OCI-LY3 (cell line): ENCODE measurements at regions not wholly inside any gene's neighbourhood (a gene's known extent, or its start where the extent isn't known, plus 50 kb on each side); places are given as distances from the start of the nearest gene placed in this dataset.

Experiments used
- H2AFZ ChIP-seq: fragments of 200-600, 300-600 bp; shearing (Covaris generic); 2 replicates; pipeline ENCODE4 v1.6.0; 2014; ENCODE audit warnings: antibody characterized with exemption, low read depth, low read length
- H3K27ac ChIP-seq: fragments of 200-600, 300-600 bp; sonication (generic); 2 replicates; pipeline ENCODE4 v1.5.1; 2014; ENCODE audit warnings: mild to moderate bottlenecking, low read length, moderate library complexity, mixed read lengths
- H3K27me3 ChIP-seq: fragments of 200-600, 300-600 bp; sonication (generic); 2 replicates; pipeline ENCODE4 v1.6.1; 2014; ENCODE audit warnings: low read depth, low read length, mixed read lengths
- H3K36me3 ChIP-seq: fragments of 200-600, 300-600 bp; sonication (generic); replicated peaks from 2 replicates; pipeline ENCODE3; 2014; ENCODE audit warnings: low read depth, low read length, mixed read lengths
- H3K4me1 ChIP-seq: fragments of 300-600, 200-600 bp; sonication (generic); 2 replicates; pipeline ENCODE4 v1.6.1; 2014; ENCODE audit warnings: low read length, mixed read lengths
- H3K4me2 ChIP-seq: fragments of 200-600, 300-600 bp; sonication (generic); 2 replicates; pipeline ENCODE4 v1.6.1; 2014; ENCODE audit warnings: low read length, mixed read lengths
- H3K4me3 ChIP-seq: fragments of 300-600, 200-600 bp; sonication (generic); 2 replicates; pipeline ENCODE4 v1.5.1; 2014; ENCODE audit warnings: antibody characterized with exemption, mild to moderate bottlenecking, low read length, moderate library complexity
- H3K79me2 ChIP-seq: fragments of 300-600, 200-600 bp; shearing (Covaris generic); 2 replicates; pipeline ENCODE4 v1.6.1; 2014; ENCODE audit warnings: mild to moderate bottlenecking, low read length, mixed read lengths
- H3K9ac ChIP-seq: fragments of 300-600, 200-600 bp; shearing (Covaris generic); 2 replicates; pipeline ENCODE4 v1.6.0; 2014; ENCODE audit warnings: mild to moderate bottlenecking, low read length, moderate library complexity
- H3K9me3 ChIP-seq: fragments of 200-600, 300-600 bp; shearing (Covaris generic); 2 replicates; pipeline ENCODE4 v1.6.1; 2014; ENCODE audit warnings: low read length, mixed read lengths; ENCODE audit not compliant: insufficient read depth
- H4K20me1 ChIP-seq: fragments of 200-600, 300-600 bp; sonication (generic); 2 replicates; pipeline ENCODE4 v1.6.1; 2016; ENCODE audit warnings: low read length, mixed read lengths; ENCODE audit not compliant: insufficient read depth
- CTCF ChIP-seq: fragments of 200-600, 300-600 bp; sonication (generic); IDR thresholded peaks from 2 replicates; pipeline ENCODE4 v1.5.1; 2014; ENCODE audit warnings: antibody characterized with exemption, low read length, low read depth
- EZH2phosphoT487 ChIP-seq: fragments of 200-600 bp; shearing (Covaris generic); IDR thresholded peaks from 2 replicates; pipeline ENCODE4 v1.6.1; 2018; ENCODE audit warnings: antibody characterized with exemption, mixed run types, low read depth

DNA sequence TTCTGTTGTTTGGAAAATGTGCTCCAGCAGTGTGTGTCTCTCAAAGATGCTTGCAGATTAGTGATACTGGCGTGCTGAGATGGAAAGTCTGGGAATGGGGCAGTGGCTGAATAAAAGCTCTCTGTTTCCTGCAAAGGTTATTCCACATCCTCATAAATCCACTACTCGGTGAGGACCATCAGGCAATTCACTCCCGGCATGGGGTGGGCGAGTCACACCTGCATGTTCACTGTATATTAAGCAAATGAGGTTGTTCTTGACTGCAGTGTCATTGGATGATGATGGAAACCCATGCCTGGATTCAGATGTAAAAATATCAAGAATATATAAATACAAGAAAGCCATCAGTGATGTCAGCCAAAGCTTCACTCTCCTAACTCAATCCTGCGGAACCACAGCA is 65.4 kb upstream of the DSCAM start:
- H3K79me2 ChIP-seq, result no peaks in the 10 kb centered on the region
- H3K4me2 ChIP-seq, result no peak overlapping the region
- TF ChIP-seq CTCF (no peak), EZH2phosphoT487 (no peak)
- no peaks in the 10 kb centered on the region for H3K27me3 ChIP-seq
- no peak overlapping the region for H3K9ac ChIP-seq
- no peak overlapping the region for H3K27ac ChIP-seq
- no peak overlapping the region for H3K4me3 ChIP-seq
- no peak overlapping the region for H2AFZ ChIP-seq
- H4K20me1 ChIP-seq, result no peaks in the 10 kb centered on the region
- no peaks in the 10 kb centered on the region for H3K4me1 ChIP-seq
- H3K36me3 ChIP-seq, result peaks cover 2% of the 10 kb centered on the region
- no peaks in the 10 kb centered on the region for H3K9me3 ChIP-seq

DNA sequence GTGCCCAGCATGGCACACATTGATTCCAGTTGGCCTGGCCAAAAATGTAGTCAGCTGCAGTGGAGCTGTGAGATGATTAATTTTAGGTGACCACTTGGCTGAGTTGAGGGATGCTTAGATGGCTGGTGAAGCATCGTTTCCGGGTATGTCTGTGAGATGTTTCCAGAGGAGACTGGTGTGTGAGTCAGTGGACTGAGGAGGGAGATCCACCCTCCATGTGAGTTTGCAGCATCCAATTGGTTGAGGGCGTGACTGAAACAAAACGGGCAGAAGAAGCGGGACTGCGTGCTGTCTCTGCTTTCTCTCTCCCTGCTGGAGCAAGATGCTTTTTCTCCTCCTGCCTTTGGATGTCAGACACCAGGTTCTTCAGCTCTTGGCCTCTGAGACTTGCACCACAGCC is 68.2 kb upstream of the DSCAM start:
- no peaks in the 10 kb centered on the region for H3K79me2 ChIP-seq

DNA sequence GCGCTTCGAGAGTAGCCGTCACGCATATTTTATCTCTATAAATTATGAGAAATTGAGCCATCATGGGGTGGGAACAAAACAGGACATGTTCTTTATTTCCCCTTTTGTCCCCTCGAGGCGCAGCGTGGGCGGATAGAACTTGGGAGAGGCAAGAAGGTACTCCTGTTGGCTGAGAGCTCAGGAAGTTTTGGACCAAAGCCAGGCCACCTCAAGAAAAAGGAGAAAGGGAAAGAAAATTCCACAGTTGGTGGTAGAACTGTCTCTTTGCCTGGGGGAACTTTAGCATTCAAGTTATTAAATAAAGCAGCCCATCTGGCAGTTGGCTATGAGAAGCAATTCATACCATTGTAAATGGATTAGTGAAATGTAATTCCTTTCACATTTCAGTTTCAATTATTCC is 76.4 kb upstream of the DSCAM start:
- Histone ChIP-seq H3K27ac (no peak overlapping the region), H2AFZ (no peak overlapping the region), H3K4me1 (no peaks in the 10 kb centered on the region), H3K27me3 (no peaks in the 10 kb centered on the region), H3K9ac (no peak overlapping the region), H3K4me2 (no peak overlapping the region), H4K20me1 (no peaks in the 10 kb centered on the region), H3K4me3 (no peak overlapping the region), H3K79me2 (no peaks in the 10 kb centered on the region), H3K36me3 (no peaks in the 10 kb centered on the region), H3K9me3 (no peaks in the 10 kb centered on the region)
- no peak for TF ChIP-seq CTCF
- no peak for TF ChIP-seq EZH2phosphoT487

More for the DNA sequence above, 68.2 kb upstream of the DSCAM start:
- H3K9ac ChIP-seq, result no peak overlapping the region
- H4K20me1 ChIP-seq, result no peaks in the 10 kb centered on the region
- no peaks in the 10 kb centered on the region for H3K9me3 ChIP-seq
- no peak overlapping the region for H2AFZ ChIP-seq
- no peak overlapping the region for H3K4me2 ChIP-seq
- H3K36me3 ChIP-seq, result no peaks in the 10 kb centered on the region
- no peak overlapping the region for H3K27ac ChIP-seq
- no peak overlapping the region for H3K4me3 ChIP-seq
- H3K4me1 ChIP-seq, result no peaks in the 10 kb centered on the region
- TF ChIP-seq CTCF (no peak), EZH2phosphoT487 (no peak)
- H3K27me3 ChIP-seq, result no peaks in the 10 kb centered on the region

DNA sequence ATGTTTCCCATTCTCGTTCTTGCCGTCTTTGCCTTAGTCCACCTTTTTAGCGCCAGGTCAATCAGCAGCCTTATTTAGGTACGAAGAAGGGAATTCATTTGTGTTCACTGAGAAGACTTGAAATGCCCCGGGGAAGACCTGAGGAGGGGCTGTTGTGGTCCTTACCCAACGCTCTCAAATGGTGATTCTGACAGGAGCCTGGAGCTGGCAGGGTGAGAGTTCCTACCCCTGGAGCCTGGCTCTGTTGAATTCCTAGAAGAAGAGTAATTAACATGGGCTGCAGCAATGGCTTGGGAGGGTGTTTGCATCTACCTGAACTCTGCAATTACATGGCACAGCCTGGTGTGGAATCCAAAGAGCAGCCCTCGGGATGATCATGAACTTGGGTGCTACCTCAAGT is 76.9 kb upstream of the DSCAM start:
- Histone ChIP-seq H3K79me2 (no peaks in the 10 kb centered on the region), H3K4me3 (no peak overlapping the region), H3K27me3 (no peaks in the 10 kb centered on the region), H2AFZ (no peak overlapping the region), H3K4me1 (no peaks in the 10 kb centered on the region), H3K9me3 (no peaks in the 10 kb centered on the region), H3K9ac (no peak overlapping the region), H3K36me3 (no peaks in the 10 kb centered on the region), H3K27ac (no peak overlapping the region), H4K20me1 (no peaks in the 10 kb centered on the region), H3K4me2 (no peak overlapping the region)
- no peak for TF ChIP-seq EZH2phosphoT487
- TF ChIP-seq CTCF, result no peak
